Left ventricle myocardium inferior (tissue), 1 donor: ENCODE measurements at regions not wholly inside any gene's neighbourhood (a gene's known extent, or its start where the extent isn't known, plus 50 kb on each side); places are given as distances from the start of the nearest gene placed in this dataset.
A peak's percentile ranks its signal among the peaks of the same experiment; 100 is the strongest.
"Not testable (repeated sequence)": the region's sequence is repeated elsewhere in the genome, so short reads cannot be mapped to it uniquely, and the experiment has no call there.

Source experiments
- DNase-seq: peaks from one replicate; pipeline ENCODE4 v3.0.0-alpha.2; 2020
- H3K27ac ChIP-seq: fragments of 200-600 bp; replicated peaks from 2 replicates; pipeline ENCODE4 v1.8.0; 2021
- H3K27me3 ChIP-seq: fragments of 200-600 bp; 2 replicates; pipeline ENCODE4 v1.8.0; 2021; ENCODE audit warnings: low read depth
- H3K36me3 ChIP-seq: fragments of 200-600 bp; 2 replicates; pipeline ENCODE4 v1.8.0; 2021
- H3K4me1 ChIP-seq: fragments of 200-600 bp; 2 replicates; pipeline ENCODE4 v1.8.0; 2021
- H3K4me3 ChIP-seq: fragments of 200-600 bp; 2 replicates; pipeline ENCODE4 v1.8.0; 2021; ENCODE audit warnings: mild to moderate bottlenecking, moderate library complexity
- H3K9me3 ChIP-seq: fragments of 200-600 bp; replicated peaks from 2 replicates; pipeline ENCODE4 v1.8.0; 2021
- intact Hi-C: fragments of 100-400 bp; cut with micrococcal nuclease; formaldehyde crosslinking; loops from one replicate; pipeline ENCODE4 v1.11.0; 2022
- TF ChIP-seq, protein P1 (sequence below): fragments of 200-600 bp; IDR thresholded peaks from 2 replicates; pipeline ENCODE4 v1.8.0; 2021; ENCODE audit warnings: antibody characterized with exemption, mild to moderate bottlenecking, borderline replicate concordance
- donor health status: DM: no; HTN: yes; CAD: no; lungs with severe emphysema.

DNA sequence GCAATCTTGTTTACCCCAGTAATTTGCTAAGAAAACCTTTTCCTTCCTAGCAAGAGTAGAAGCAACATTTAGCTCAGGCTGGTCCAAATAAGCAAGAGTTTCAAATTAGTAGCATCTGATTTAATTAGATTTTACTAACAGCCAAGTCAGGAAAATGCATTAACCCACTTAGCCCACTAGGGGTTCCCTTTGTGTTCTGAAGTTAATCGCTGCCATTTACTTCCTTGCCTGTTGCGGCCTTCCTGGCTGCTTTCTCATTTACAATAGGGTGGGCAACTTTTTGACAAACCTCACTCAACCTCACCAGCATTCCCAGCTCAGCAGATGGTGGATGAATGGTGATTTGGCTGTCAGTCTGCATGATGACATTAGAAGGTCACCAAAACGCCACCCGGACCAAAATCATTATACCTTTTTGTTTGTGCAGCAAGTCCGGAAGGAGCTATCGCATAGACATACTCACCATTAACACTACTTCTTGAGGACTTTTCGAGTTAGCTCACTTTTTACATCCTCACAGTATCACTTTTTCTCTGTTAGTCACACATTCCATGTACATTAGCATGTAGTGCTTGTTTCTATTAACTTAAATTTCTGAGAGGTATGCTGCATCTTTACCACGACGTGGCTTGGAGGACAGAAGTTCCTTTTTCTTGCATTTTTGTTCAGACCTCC, 101.5 kb upstream of the SETBP1 start:
- TF ChIP-seq, protein P1, sequence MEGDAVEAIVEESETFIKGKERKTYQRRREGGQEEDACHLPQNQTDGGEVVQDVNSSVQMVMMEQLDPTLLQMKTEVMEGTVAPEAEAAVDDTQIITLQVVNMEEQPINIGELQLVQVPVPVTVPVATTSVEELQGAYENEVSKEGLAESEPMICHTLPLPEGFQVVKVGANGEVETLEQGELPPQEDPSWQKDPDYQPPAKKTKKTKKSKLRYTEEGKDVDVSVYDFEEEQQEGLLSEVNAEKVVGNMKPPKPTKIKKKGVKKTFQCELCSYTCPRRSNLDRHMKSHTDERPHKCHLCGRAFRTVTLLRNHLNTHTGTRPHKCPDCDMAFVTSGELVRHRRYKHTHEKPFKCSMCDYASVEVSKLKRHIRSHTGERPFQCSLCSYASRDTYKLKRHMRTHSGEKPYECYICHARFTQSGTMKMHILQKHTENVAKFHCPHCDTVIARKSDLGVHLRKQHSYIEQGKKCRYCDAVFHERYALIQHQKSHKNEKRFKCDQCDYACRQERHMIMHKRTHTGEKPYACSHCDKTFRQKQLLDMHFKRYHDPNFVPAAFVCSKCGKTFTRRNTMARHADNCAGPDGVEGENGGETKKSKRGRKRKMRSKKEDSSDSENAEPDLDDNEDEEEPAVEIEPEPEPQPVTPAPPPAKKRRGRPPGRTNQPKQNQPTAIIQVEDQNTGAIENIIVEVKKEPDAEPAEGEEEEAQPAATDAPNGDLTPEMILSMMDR, result peak; percentile 67
- Histone ChIP-seq H3K4me1 (no peaks in the 10 kb centered on the region), H3K27ac (no peak overlapping the region), H3K27me3 (no peaks in the 10 kb centered on the region), H3K36me3 (no peaks in the 10 kb centered on the region), H3K4me3 (no peak overlapping the region), H3K9me3 (no peaks in the 10 kb centered on the region)
- intact Hi-C loops, result no loop called here
- no peak for DNase-seq

DNA sequence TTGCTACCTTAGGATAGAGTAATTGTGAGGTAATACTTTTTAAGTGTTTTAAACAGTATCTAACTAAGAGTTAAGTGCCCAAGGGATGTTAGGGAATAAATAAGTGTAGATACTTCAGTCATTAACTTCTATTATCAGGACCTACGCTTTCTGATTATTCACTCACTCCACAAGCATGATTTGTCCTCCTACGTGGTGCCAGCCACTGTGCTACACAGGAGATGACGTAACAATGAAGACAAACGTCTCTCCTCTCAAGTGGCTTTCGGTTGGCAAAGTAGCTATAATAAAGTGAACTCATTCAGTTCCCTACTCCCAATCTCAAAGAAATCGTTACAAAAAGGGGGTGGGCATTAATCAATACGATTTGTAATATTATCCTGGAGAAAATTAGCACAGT, 100.9 kb upstream of the SETBP1 start:
- Histone ChIP-seq H3K36me3 (no peaks in the 10 kb centered on the region), H3K27ac (no peak overlapping the region)
- intact Hi-C loops, result no loop called here

DNA sequence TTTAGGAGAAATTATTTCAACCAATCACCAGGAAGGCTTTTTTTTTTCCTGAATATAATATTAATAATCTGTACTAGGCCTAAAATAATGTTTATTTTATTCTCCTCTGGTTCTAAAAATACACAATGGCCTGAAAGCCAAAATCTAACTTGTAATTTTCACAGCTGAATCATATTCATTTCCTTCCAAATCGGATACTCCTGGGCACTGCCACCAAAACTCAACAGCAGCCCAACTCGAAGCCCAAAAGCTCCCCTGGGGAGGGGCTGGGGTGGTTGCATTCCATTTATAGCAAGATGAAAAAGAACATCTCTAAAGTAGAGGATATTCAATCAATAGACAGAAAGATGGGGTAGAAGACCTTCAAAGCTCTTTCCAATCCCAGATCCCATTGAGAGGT, 100.5 kb upstream of the SETBP1 start:
- TF ChIP-seq, protein P1, result no peak
- no peaks in the 10 kb centered on the region for H3K4me1 ChIP-seq
- H3K27ac ChIP-seq, result no peak overlapping the region

More for the DNA sequence above, 100.9 kb upstream of the SETBP1 start:
- no peak for DNase-seq
- H3K4me1 ChIP-seq, result no peaks in the 10 kb centered on the region
- TF ChIP-seq, protein P1, result no peak
- no peak overlapping the region for H3K4me3 ChIP-seq
- no peaks in the 10 kb centered on the region for H3K9me3 ChIP-seq
- no peaks in the 10 kb centered on the region for H3K27me3 ChIP-seq

DNA sequence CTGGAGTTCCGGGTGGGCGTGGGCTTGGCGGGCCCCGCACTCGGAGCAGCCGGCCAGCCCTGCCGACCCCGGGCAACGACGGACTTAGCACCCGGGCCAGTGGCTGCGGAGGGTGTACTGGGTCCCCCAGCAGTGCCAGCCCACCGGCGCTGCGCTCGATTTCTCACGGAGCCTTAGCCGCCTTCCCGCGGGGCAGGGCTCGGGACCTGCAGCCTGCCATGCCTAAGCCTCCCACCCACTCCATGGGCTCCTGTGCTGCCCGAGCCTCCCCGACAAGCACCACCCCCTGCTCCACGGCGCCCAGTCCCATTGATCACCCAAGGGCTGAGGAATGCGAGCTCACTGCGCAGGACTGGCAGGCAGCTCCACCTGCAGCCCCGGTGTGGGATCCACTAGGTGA, 99.9 kb upstream of the SETBP1 start:
- H3K27me3 ChIP-seq, H3K4me3 ChIP-seq, H3K27ac ChIP-seq, H3K9me3 ChIP-seq, DNase-seq, H3K36me3 ChIP-seq, H3K4me1 ChIP-seq, intact Hi-C loops: not testable (repeated sequence)

More for the DNA sequence above, 100.5 kb upstream of the SETBP1 start:
- intact Hi-C loops, result no loop called here
- no peaks in the 10 kb centered on the region for H3K36me3 ChIP-seq
- no peaks in the 10 kb centered on the region for H3K27me3 ChIP-seq
- DNase-seq, result no peak
- H3K9me3 ChIP-seq, result no peaks in the 10 kb centered on the region
- H3K4me3 ChIP-seq, result no peak overlapping the region

DNA sequence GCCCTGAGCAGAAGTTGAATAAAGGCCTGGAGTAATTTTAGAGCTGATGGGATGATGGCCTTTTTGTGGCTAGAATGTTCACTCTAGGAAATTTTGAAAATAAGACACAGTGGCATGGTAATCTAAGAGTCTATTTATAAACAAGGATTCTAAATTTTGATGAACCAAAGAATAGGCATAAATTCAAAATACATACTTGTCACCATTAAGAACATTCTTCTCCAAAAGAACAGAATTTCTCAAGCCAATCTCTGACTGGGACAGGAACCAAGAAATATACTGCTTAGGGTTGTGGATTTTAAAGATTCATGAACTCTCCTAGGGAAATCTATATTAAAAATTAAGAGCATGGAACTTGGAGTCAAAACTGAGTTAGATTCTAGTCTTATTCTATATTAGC, 98.2 kb upstream of the SETBP1 start:
- intact Hi-C loops, result no loop called here
- H3K4me3 ChIP-seq, result no peak overlapping the region
- TF ChIP-seq, protein P1, result no peak

DNA sequence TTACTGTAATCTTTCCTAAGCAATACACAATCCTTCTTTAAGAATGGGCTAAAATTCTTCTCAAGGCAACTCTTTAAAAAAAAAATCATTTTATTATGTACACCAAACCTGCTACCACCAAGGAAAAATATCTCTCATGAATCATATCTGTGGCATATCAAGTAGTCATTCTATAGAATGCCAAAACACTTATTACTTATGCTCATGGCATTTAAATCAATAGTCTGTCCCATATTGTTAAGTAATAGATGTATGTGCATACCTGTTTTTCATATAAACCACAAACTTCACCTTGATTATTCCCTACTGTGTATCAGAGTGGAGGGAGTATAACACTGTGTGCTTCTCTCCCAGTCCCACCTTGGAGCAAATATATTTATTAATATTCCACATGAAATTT, 95.8 kb upstream of the SETBP1 start:
- TF ChIP-seq, protein P1, result no peak
- H3K27ac ChIP-seq, result no peak overlapping the region
- H3K36me3 ChIP-seq, result no peaks in the 10 kb centered on the region
- no peaks in the 10 kb centered on the region for H3K4me1 ChIP-seq
- DNase-seq, result no peak
- no peak overlapping the region for H3K4me3 ChIP-seq
- H3K9me3 ChIP-seq, result no peaks in the 10 kb centered on the region
- no peaks in the 10 kb centered on the region for H3K27me3 ChIP-seq
- intact Hi-C loops, result no loop called here

More for the DNA sequence above, 98.2 kb upstream of the SETBP1 start:
- no peak for DNase-seq
- Histone ChIP-seq H3K9me3 (no peaks in the 10 kb centered on the region), H3K36me3 (no peaks in the 10 kb centered on the region), H3K27me3 (no peaks in the 10 kb centered on the region), H3K27ac (no peak overlapping the region), H3K4me1 (no peaks in the 10 kb centered on the region)
